CD14-positive monocyte (primary cell): ENCODE measurements at regions not wholly inside any gene's neighbourhood (a gene's known extent, or its start where the extent isn't known, plus 50 kb on each side); places are given as distances from the start of the nearest gene placed in this dataset.

Source experiments
- DNase-seq, 3 donors: peaks; one replicate each; pipeline ENCODE4 v3.0.0-alpha.2; 2011 to 2022
- H2AFZ ChIP-seq: 2 replicates; pipeline ENCODE4 v1.6.0; 2012; ENCODE audit warnings: mild to moderate bottlenecking, low read depth, low read length, inconsistent platforms; ENCODE audit not compliant: insufficient read depth, poor library complexity, severe bottlenecking
- H3K27ac ChIP-seq, 2 donors: 1 replicate in 1 of 2; 2 replicates in 1 of 2; pipeline ENCODE4 v1.5.1; 2012 to 2013; ENCODE audit warnings: low read length in 2 of 2, control low read depth in 1 of 2, inconsistent platforms in 1 of 2, low read depth in 1 of 2, mild to moderate bottlenecking in 1 of 2
- H3K27me3 ChIP-seq, 2 donors: one replicate each; pipeline versions ENCODE4 v1.6.0 to v1.6.1; 2011 to 2013; ENCODE audit warnings: low read length in 2 of 2; ENCODE audit not compliant: control insufficient read depth in 2 of 2, insufficient read depth in 2 of 2
- H3K36me3 ChIP-seq, 2 donors: replicated peaks in 1 of 2; 1 replicate in 1 of 2; 2 replicates in 1 of 2; pipeline versions ENCODE4 v1.5.1 to v1.6.1; 2012 to 2013; ENCODE audit warnings: low read length in 2 of 2, control low read depth in 1 of 2, inconsistent platforms in 1 of 2, mild to moderate bottlenecking in 1 of 2; ENCODE audit not compliant: insufficient read depth in 2 of 2, control insufficient read depth in 1 of 2
- H3K4me1 ChIP-seq, 2 donors: 1 replicate in 1 of 2; 2 replicates in 1 of 2; pipeline versions ENCODE4 v1.5.1 to v1.6.1; 2012 to 2013; ENCODE audit warnings: low read length in 2 of 2, control low read depth in 1 of 2, inconsistent platforms in 1 of 2, mild to moderate bottlenecking in 1 of 2, moderate library complexity in 1 of 2; ENCODE audit not compliant: insufficient read depth in 2 of 2, control insufficient read depth in 1 of 2
- H3K4me2 ChIP-seq: replicated peaks from 2 replicates; pipeline ENCODE3; 2012; ENCODE audit warnings: low read length, moderate library complexity, mild to moderate bottlenecking; ENCODE audit not compliant: poor library complexity, severe bottlenecking; ENCODE audit errors: extremely low read depth
- H3K4me3 ChIP-seq, 3 experiments: fragments of 200-600 bp in 1 of 3; sonication (generic) in 1 of 3; replicated peaks in 1 of 3; 1 replicate in 2 of 3; 2 replicates in 1 of 3; pipeline ENCODE4 v1.5.1; 2011 to 2013; ENCODE audit warnings: low read length in 3 of 3, mild to moderate bottlenecking in 3 of 3, control low read depth in 2 of 3, low read depth in 2 of 3, inconsistent platforms in 1 of 3, moderate library complexity in 1 of 3
- H3K79me2 ChIP-seq: 2 replicates; pipeline ENCODE4 v1.6.0; 2012; ENCODE audit warnings: mild to moderate bottlenecking, control low read depth, inconsistent platforms, low read length, moderate library complexity; ENCODE audit not compliant: insufficient read depth
- H3K9ac ChIP-seq: 2 replicates; pipeline ENCODE4 v1.6.0; 2017; ENCODE audit warnings: low read length, mild to moderate bottlenecking; ENCODE audit not compliant: insufficient read depth, poor library complexity, severe bottlenecking
- H3K9me3 ChIP-seq, 2 donors: replicated peaks in 1 of 2; 1 replicate in 1 of 2; 2 replicates in 1 of 2; pipeline versions ENCODE4 v1.5.1 to v1.6.1; 2012 to 2013; ENCODE audit warnings: low read length in 2 of 2, control low read depth in 1 of 2; ENCODE audit not compliant: control insufficient read depth in 1 of 2, insufficient read depth in 1 of 2
- H4K20me1 ChIP-seq: 2 replicates; pipeline ENCODE4 v1.6.0; 2012; ENCODE audit warnings: mild to moderate bottlenecking, low read length, control low read depth, moderate library complexity; ENCODE audit not compliant: insufficient read depth
- H3K27ac Mint-ChIP-seq, 7 donors: one replicate each; pipeline ENCODE4 v1.8.0; 2020; ENCODE audit warnings: mild to moderate bottlenecking in 7 of 7, mixed read lengths in 7 of 7, moderate library complexity in 6 of 7, inconsistent platforms in 2 of 7
- H3K27me3 Mint-ChIP-seq, 3 donors: one replicate each; pipeline ENCODE4 v1.8.0; 2021 to 2022; ENCODE audit warnings: low read depth in 3 of 3, mild to moderate bottlenecking in 3 of 3, mixed read lengths in 3 of 3, moderate library complexity in 3 of 3, inconsistent platforms in 1 of 3
- H3K36me3 Mint-ChIP-seq, 2 donors: one replicate each; pipeline ENCODE4 v1.8.0; 2020; ENCODE audit warnings: mixed read lengths in 2 of 2, inconsistent platforms in 1 of 2, mild to moderate bottlenecking in 1 of 2
- H3K4me1 Mint-ChIP-seq: one replicate; pipeline ENCODE4 v1.8.0; 2020; ENCODE audit warnings: mild to moderate bottlenecking, mixed read lengths
- H3K4me3 Mint-ChIP-seq, 2 donors: one replicate each; pipeline ENCODE4 v1.8.0; 2020; ENCODE audit warnings: mild to moderate bottlenecking in 2 of 2, mixed read lengths in 2 of 2, moderate library complexity in 1 of 2
- H3K9me3 Mint-ChIP-seq, 7 donors: one replicate each; pipeline ENCODE4 v1.8.0; 2020 to 2022; ENCODE audit warnings: mixed read lengths in 7 of 7, mild to moderate bottlenecking in 6 of 7, moderate library complexity in 6 of 7, inconsistent platforms in 2 of 7
- WGBS: methylation state at CpG from one replicate; pipeline ENCODE4 v1.1.5; 2013; ENCODE audit warnings: missing lambda C conversion rate; ENCODE audit not compliant: insufficient coverage; 5-methylcytosine and 5-hydroxymethylcytosine counted together
- intact Hi-C, 2 donors: fragments of 100-400 bp; cut with micrococcal nuclease; formaldehyde crosslinking; loops; one replicate each; pipeline versions ENCODE4 v1.15.0 to v1.15.1; 2023
- TF ChIP-seq, protein P1 (sequence below): fragments of 200-600 bp; IDR thresholded peaks from one replicate; pipeline ENCODE4 v1.8.0; 2022; ENCODE audit warnings: antibody characterized with exemption, mild to moderate bottlenecking

DNA sequence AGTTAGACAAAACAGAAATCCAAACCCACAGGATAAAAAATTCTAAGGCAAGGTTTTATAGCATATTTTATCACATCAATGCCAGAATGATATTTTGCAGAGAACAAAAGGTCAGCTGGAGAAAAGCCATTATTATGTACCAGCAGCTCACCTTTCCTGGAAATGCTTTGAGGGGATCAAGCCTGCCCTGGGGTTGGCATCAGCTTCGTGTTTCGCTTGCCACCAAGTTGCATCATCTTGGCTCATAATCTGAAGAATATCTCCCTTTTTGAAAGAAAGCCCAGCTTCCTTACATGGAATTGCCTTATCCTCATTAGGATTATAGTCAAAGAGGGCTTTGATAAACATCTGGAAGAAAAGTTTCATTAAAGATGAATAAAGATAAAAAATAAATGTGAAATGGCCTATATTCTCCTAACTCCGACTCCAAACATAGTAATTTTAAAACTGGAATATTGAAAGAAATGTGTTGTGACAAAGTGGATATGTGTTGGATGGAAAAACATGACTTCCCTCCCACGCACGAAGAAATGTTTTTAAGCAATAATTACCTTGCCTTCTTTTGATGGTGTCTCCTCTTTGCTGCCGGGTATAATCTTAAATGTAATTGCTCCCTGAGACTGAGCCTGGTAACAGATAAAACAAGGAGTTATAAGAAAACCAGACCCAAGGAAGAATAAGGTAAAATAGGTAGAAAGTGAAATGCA lies 121.3 kb upstream of the ODAD2 start:
- H3K27ac ChIP-seq: no peak overlapping the region
- Mint-ChIP-seq H3K4me3 (no peak overlapping the region), H3K9me3 (no peaks in the 10 kb centered on the region), H3K27me3 (no peaks in the 10 kb centered on the region), H3K4me1 (no peaks in the 10 kb centered on the region), H3K27ac (no peak overlapping the region), H3K36me3 (peaks cover 70 to 82% of the 10 kb centered on the region in 2 donors)
- no peaks in the 10 kb centered on the region for H3K79me2 ChIP-seq
- no peaks in the 10 kb centered on the region for H3K9me3 ChIP-seq
- no peak overlapping the region for H3K9ac ChIP-seq
- intact Hi-C loops: no loop called here
- TF ChIP-seq, protein P1, sequence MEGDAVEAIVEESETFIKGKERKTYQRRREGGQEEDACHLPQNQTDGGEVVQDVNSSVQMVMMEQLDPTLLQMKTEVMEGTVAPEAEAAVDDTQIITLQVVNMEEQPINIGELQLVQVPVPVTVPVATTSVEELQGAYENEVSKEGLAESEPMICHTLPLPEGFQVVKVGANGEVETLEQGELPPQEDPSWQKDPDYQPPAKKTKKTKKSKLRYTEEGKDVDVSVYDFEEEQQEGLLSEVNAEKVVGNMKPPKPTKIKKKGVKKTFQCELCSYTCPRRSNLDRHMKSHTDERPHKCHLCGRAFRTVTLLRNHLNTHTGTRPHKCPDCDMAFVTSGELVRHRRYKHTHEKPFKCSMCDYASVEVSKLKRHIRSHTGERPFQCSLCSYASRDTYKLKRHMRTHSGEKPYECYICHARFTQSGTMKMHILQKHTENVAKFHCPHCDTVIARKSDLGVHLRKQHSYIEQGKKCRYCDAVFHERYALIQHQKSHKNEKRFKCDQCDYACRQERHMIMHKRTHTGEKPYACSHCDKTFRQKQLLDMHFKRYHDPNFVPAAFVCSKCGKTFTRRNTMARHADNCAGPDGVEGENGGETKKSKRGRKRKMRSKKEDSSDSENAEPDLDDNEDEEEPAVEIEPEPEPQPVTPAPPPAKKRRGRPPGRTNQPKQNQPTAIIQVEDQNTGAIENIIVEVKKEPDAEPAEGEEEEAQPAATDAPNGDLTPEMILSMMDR: no peak
- H2AFZ ChIP-seq: no peak overlapping the region
- H3K36me3 ChIP-seq: peaks cover 77 to 89% of the 10 kb centered on the region in 2 donors
- no peak overlapping the region for H3K4me2 ChIP-seq
- H3K4me3 ChIP-seq: no peak overlapping the region
- DNase-seq: no peak
- H3K27me3 ChIP-seq: no peaks in the 10 kb centered on the region
- no peaks in the 10 kb centered on the region for H3K4me1 ChIP-seq
- no CpG with 5 or more reads among the region's 6 CpGs for WGBS
- H4K20me1 ChIP-seq: no peaks in the 10 kb centered on the region

DNA sequence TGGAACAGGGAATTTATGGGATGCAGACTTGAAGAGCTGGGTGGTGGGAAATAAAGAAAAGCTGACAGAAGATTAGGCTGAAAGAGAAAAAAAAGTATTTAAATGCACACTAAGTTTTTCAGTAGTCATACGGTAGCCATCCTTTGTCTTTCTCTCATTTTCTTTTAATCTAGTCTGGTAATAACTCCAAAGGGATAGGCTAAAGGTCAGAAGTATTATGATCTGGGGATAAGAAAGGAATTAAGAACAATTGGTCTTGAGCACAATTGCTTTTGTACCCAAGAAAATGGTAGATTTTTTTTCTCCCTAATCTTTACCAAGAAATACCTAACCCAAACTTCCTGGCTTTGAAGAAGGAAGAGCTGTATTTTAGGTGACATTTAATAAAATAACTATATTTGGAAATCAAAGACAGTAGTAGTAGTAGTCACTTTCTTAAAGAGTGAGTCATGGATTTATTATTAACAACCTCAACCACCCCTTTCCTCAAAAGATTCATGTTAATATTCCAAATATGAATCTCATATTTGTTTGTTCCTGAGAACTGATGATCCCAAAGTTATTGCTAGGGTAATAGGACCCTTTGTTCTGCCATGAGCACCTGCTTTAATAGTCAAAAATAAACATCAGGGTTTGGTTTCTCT lies 120.2 kb upstream of the ODAD2 start:
- peaks cover 71 to 84% of the 10 kb centered on the region in 2 donors for H3K36me3 Mint-ChIP-seq
- TF ChIP-seq, protein P1: no peak
- H3K4me1 Mint-ChIP-seq: no peaks in the 10 kb centered on the region
- Histone ChIP-seq H3K9me3 (no peaks in the 10 kb centered on the region), H3K79me2 (no peaks in the 10 kb centered on the region), H3K4me1 (no peaks in the 10 kb centered on the region), H3K27ac (no peak overlapping the region), H4K20me1 (no peaks in the 10 kb centered on the region), H3K4me2 (no peak overlapping the region), H3K9ac (no peak overlapping the region), H3K4me3 (no peak overlapping the region), H2AFZ (no peak overlapping the region), H3K27me3 (no peaks in the 10 kb centered on the region), H3K36me3 (peaks cover 72 to 88% of the 10 kb centered on the region in 2 donors)
- intact Hi-C loops: no loop called here
- H3K9me3 Mint-ChIP-seq: peaks cover 0 to 1% (median 0%) of the 10 kb centered on the region in 7 donors
- WGBS: no CpG with 5 or more reads among the region's 1 CpG
- H3K4me3 Mint-ChIP-seq: no peak overlapping the region
- no peaks in the 10 kb centered on the region for H3K27me3 Mint-ChIP-seq
- no peak for DNase-seq
- no peak overlapping the region for H3K27ac Mint-ChIP-seq
